Liver (tissue), 3 donors: ENCODE measurements at regions not wholly inside any gene's neighbourhood (a gene's known extent, or its start where the extent isn't known, plus 50 kb on each side); places are given as distances from the start of the nearest gene placed in this dataset.

ENCODE experiments used
- FOXA1 ChIP-seq: IDR thresholded peaks from 2 replicates; pipeline ENCODE4 v1.6.1; 2016; ENCODE audit warnings: antibody characterized with exemption
- GABPA ChIP-seq, 2 donors: IDR thresholded peaks in 1 of 2; conservative IDR thresholded peaks in 1 of 2; 2 replicates each; pipeline ENCODE4 v1.6.1; 2016; ENCODE audit warnings: antibody characterized with exemption in 2 of 2, mild to moderate bottlenecking in 1 of 2, moderate library complexity in 1 of 2
- JUND ChIP-seq, 2 donors: IDR thresholded peaks; 2 replicates each; pipeline ENCODE4 v1.6.1; 2016; ENCODE audit warnings: antibody characterized with exemption in 2 of 2
- RAD21 ChIP-seq, 2 donors: IDR thresholded peaks; 2 replicates each; pipeline ENCODE4 v1.6.1; 2016; ENCODE audit warnings: antibody characterized with exemption in 2 of 2, mild to moderate bottlenecking in 2 of 2
- REST ChIP-seq: IDR thresholded peaks from 2 replicates; pipeline ENCODE4 v1.6.1; 2016; ENCODE audit warnings: antibody characterized with exemption, mild to moderate bottlenecking
- RXRA ChIP-seq, 2 donors: IDR thresholded peaks; 2 replicates each; pipeline ENCODE4 v1.6.1; 2017 to 2018; ENCODE audit warnings: antibody characterized with exemption in 2 of 2, mild to moderate bottlenecking in 1 of 2
- TF ChIP-seq, protein P1 (sequence below): fragments of 150-350 bp; IDR thresholded peaks from 2 replicates; pipeline ENCODE4 v1.5.1; 2017; ENCODE audit warnings: improper control_type of control experiment, low read depth, low read length; ENCODE audit not compliant: missing input control
- TF ChIP-seq, protein P2 (sequence below): IDR thresholded peaks from 2 replicates; pipeline ENCODE4 v1.6.1; 2016; ENCODE audit warnings: antibody characterized with exemption
- TF ChIP-seq, protein P3 (sequence below): IDR thresholded peaks from 2 replicates; pipeline ENCODE4 v1.6.1; 2016; ENCODE audit warnings: antibody characterized with exemption
- donor health status: healthy.
- donor health status: healthy.

- TF ChIP-seq, protein P1, sequence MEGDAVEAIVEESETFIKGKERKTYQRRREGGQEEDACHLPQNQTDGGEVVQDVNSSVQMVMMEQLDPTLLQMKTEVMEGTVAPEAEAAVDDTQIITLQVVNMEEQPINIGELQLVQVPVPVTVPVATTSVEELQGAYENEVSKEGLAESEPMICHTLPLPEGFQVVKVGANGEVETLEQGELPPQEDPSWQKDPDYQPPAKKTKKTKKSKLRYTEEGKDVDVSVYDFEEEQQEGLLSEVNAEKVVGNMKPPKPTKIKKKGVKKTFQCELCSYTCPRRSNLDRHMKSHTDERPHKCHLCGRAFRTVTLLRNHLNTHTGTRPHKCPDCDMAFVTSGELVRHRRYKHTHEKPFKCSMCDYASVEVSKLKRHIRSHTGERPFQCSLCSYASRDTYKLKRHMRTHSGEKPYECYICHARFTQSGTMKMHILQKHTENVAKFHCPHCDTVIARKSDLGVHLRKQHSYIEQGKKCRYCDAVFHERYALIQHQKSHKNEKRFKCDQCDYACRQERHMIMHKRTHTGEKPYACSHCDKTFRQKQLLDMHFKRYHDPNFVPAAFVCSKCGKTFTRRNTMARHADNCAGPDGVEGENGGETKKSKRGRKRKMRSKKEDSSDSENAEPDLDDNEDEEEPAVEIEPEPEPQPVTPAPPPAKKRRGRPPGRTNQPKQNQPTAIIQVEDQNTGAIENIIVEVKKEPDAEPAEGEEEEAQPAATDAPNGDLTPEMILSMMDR, result no peak
- TF ChIP-seq GABPA (IDR thresholded peaks at IDR 0.05 in 1 of 2, conservative IDR thresholded peaks at IDR 0.05 in 1 of 2), result no peak
- no peak for TF ChIP-seq REST
- no peak for TF ChIP-seq RAD21 (IDR thresholded peaks at IDR 0.05)
- no peak for TF ChIP-seq RXRA (IDR thresholded peaks at IDR 0.05)
- no peak for TF ChIP-seq JUND (IDR thresholded peaks at IDR 0.05)
- TF ChIP-seq, protein P2, sequence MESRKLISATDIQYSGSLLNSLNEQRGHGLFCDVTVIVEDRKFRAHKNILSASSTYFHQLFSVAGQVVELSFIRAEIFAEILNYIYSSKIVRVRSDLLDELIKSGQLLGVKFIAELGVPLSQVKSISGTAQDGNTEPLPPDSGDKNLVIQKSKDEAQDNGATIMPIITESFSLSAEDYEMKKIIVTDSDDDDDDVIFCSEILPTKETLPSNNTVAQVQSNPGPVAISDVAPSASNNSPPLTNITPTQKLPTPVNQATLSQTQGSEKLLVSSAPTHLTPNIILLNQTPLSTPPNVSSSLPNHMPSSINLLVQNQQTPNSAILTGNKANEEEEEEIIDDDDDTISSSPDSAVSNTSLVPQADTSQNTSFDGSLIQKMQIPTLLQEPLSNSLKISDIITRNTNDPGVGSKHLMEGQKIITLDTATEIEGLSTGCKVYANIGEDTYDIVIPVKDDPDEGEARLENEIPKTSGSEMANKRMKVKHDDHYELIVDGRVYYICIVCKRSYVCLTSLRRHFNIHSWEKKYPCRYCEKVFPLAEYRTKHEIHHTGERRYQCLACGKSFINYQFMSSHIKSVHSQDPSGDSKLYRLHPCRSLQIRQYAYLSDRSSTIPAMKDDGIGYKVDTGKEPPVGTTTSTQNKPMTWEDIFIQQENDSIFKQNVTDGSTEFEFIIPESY, result no peak
- no peak for TF ChIP-seq FOXA1
- TF ChIP-seq, protein P3, sequence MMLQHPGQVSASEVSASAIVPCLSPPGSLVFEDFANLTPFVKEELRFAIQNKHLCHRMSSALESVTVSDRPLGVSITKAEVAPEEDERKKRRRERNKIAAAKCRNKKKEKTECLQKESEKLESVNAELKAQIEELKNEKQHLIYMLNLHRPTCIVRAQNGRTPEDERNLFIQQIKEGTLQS, result no peak
Measured at GRCh38 chr7:24197852-24198251, 86.1 kb upstream of the NPY start.
